Muscle of leg (tissue), 3 donors: ENCODE measurements at regions not wholly inside any gene's neighbourhood (a gene's known extent, or its start where the extent isn't known, plus 50 kb on each side); places are given as distances from the start of the nearest gene placed in this dataset.

Experiments
- DNase-seq: peaks from one replicate; pipeline ENCODE4 v3.0.0; 2013
- H3K27ac ChIP-seq: one replicate; pipeline ENCODE4 v1.5.1; 2013; ENCODE audit warnings: mild to moderate bottlenecking, low read length, control low read depth
- H3K27me3 ChIP-seq: one replicate; pipeline ENCODE4 v1.6.1; 2013; ENCODE audit warnings: low read length; ENCODE audit not compliant: control insufficient read depth, insufficient read depth
- H3K36me3 ChIP-seq: one replicate; pipeline ENCODE4 v1.6.1; 2013; ENCODE audit warnings: low read length; ENCODE audit not compliant: control insufficient read depth, insufficient read depth
- H3K4me1 ChIP-seq: one replicate; pipeline ENCODE4 v1.6.1; 2013; ENCODE audit warnings: low read length; ENCODE audit not compliant: control insufficient read depth, insufficient read depth
- H3K4me3 ChIP-seq: one replicate; pipeline ENCODE4 v1.5.1; 2013; ENCODE audit warnings: low read length, control low read depth
- H3K9me3 ChIP-seq: replicated peaks from 2 replicates; pipeline ENCODE4 v1.6.1; 2013; ENCODE audit warnings: low read depth, low read length; ENCODE audit not compliant: control insufficient read depth
- WGBS: methylation state at CpG from one replicate; pipeline ENCODE4 v1.1.5; 2013; ENCODE audit warnings: missing lambda C conversion rate; ENCODE audit not compliant: insufficient coverage; 5-methylcytosine and 5-hydroxymethylcytosine counted together

GRCh38 chr12:107967170-107967569 lies 161.9 kb upstream of the WSCD2 start:
- no peaks in the 10 kb centered on the region for H3K4me1 ChIP-seq
- no peak overlapping the region for H3K4me3 ChIP-seq
- H3K27ac ChIP-seq = no peak overlapping the region
- no peaks in the 10 kb centered on the region for H3K27me3 ChIP-seq
- H3K36me3 ChIP-seq = no peaks in the 10 kb centered on the region
- no CpG with 5 or more reads among the region's 4 CpGs for WGBS
- DNase-seq = no peak
- H3K9me3 ChIP-seq = no peaks in the 10 kb centered on the region

- Histone ChIP-seq H3K36me3 (no peaks in the 10 kb centered on the region), H3K27me3 (no peaks in the 10 kb centered on the region), H3K4me1 (no peaks in the 10 kb centered on the region), H3K27ac (no peak overlapping the region), H3K4me3 (no peak overlapping the region), H3K9me3 (peaks cover 3% of the 10 kb centered on the region)
- DNase-seq = no peak
These were observed 155.1 kb upstream of the WSCD2 start for GRCh38 chr12:107973950-107974349.

GRCh38 chr12:107976331-107976730 lies 152.8 kb upstream of the WSCD2 start:
- Histone ChIP-seq H3K9me3 (peaks cover 3% of the 10 kb centered on the region), H3K27me3 (no peaks in the 10 kb centered on the region), H3K4me3 (no peak overlapping the region), H3K27ac (no peak overlapping the region), H3K36me3 (no peaks in the 10 kb centered on the region), H3K4me1 (no peaks in the 10 kb centered on the region)
- DNase-seq = no peak

- Histone ChIP-seq H3K4me3 (no peak overlapping the region), H3K9me3 (peaks cover 3% of the 10 kb centered on the region), H3K27ac (no peak overlapping the region), H3K36me3 (no peaks in the 10 kb centered on the region), H3K27me3 (no peaks in the 10 kb centered on the region), H3K4me1 (no peaks in the 10 kb centered on the region)
- DNase-seq = no peak
- WGBS = 40% methylated on average over 1 of the region's 5 CpGs
These were observed 150.9 kb upstream of the WSCD2 start for GRCh38 chr12:107978201-107978600.

- 71% methylated on average over 3 of the region's 4 CpGs for WGBS
- no peak for DNase-seq
- H3K4me1 ChIP-seq = no peaks in the 10 kb centered on the region
- peaks cover 3% of the 10 kb centered on the region for H3K9me3 ChIP-seq
- no peaks in the 10 kb centered on the region for H3K36me3 ChIP-seq
- H3K27me3 ChIP-seq = no peaks in the 10 kb centered on the region
- H3K27ac ChIP-seq = no peak overlapping the region
- no peak overlapping the region for H3K4me3 ChIP-seq
These were observed 150.4 kb upstream of the WSCD2 start for GRCh38 chr12:107978641-107979040.

- Histone ChIP-seq H3K27ac (no peak overlapping the region), H3K4me1 (no peaks in the 10 kb centered on the region), H3K36me3 (no peaks in the 10 kb centered on the region), H3K27me3 (no peaks in the 10 kb centered on the region), H3K9me3 (no peaks in the 10 kb centered on the region), H3K4me3 (no peak overlapping the region)
- WGBS = no CpG with 5 or more reads among the region's 4 CpGs
- no peak for DNase-seq
These were observed 145.2 kb upstream of the WSCD2 start for GRCh38 chr12:107983756-107984472.

- Histone ChIP-seq H3K36me3 (no peaks in the 10 kb centered on the region), H3K27ac (no peak overlapping the region), H3K4me1 (no peaks in the 10 kb centered on the region), H3K9me3 (no peaks in the 10 kb centered on the region), H3K27me3 (no peaks in the 10 kb centered on the region), H3K4me3 (no peak overlapping the region)
- no peak for DNase-seq
- 60% methylated on average over 1 of the region's 3 CpGs for WGBS
These were observed 144.1 kb upstream of the WSCD2 start for GRCh38 chr12:107984973-107985372.

- no CpG with 5 or more reads among the region's 1 CpG for WGBS
- no peaks in the 10 kb centered on the region for H3K9me3 ChIP-seq
- H3K4me3 ChIP-seq = no peak overlapping the region
- H3K4me1 ChIP-seq = no peaks in the 10 kb centered on the region
- no peak overlapping the region for H3K27ac ChIP-seq
- no peaks in the 10 kb centered on the region for H3K27me3 ChIP-seq
- H3K36me3 ChIP-seq = no peaks in the 10 kb centered on the region
- no peak for DNase-seq
These were observed 142.9 kb upstream of the WSCD2 start for GRCh38 chr12:107986183-107986582.

- H3K27ac ChIP-seq = no peak overlapping the region
- H3K36me3 ChIP-seq = no peaks in the 10 kb centered on the region
- H3K4me1 ChIP-seq = no peaks in the 10 kb centered on the region
- H3K4me3 ChIP-seq = no peak overlapping the region
- no peaks in the 10 kb centered on the region for H3K27me3 ChIP-seq
- WGBS = 7% methylated on average over 2 of the region's 2 CpGs
- peak; percentile 15 for DNase-seq
- H3K9me3 ChIP-seq = no peaks in the 10 kb centered on the region
These were observed 138.8 kb upstream of the WSCD2 start for GRCh38 chr12:107990325-107990724.

GRCh38 chr12:107992029-107992428 lies 137.1 kb upstream of the WSCD2 start:
- Histone ChIP-seq H3K36me3 (no peaks in the 10 kb centered on the region), H3K9me3 (no peaks in the 10 kb centered on the region), H3K27me3 (no peaks in the 10 kb centered on the region), H3K4me3 (no peak overlapping the region), H3K4me1 (no peaks in the 10 kb centered on the region), H3K27ac (no peak overlapping the region)
- 50% methylated on average over 1 of the region's 2 CpGs for WGBS
- DNase-seq = no peak

- H3K36me3 ChIP-seq = no peaks in the 10 kb centered on the region
- H3K27me3 ChIP-seq = no peaks in the 10 kb centered on the region
- H3K4me3 ChIP-seq = no peak overlapping the region
- H3K27ac ChIP-seq = no peak overlapping the region
- 50% methylated on average over 2 of the region's 4 CpGs for WGBS
- H3K9me3 ChIP-seq = no peaks in the 10 kb centered on the region
- H3K4me1 ChIP-seq = no peaks in the 10 kb centered on the region
- peak; percentile 11 for DNase-seq
These were observed 136.1 kb upstream of the WSCD2 start for GRCh38 chr12:107992870-107993451.
